ENCODE measurements at regions not wholly inside any gene's neighbourhood (a gene's known extent, or its start where the extent isn't known, plus 50 kb on each side); places are given as distances from the start of the nearest gene placed in this dataset.
"Not testable (repeated sequence)": the region's sequence is repeated elsewhere in the genome, so short reads cannot be mapped to it uniquely, and the experiment has no call there.

DNA sequence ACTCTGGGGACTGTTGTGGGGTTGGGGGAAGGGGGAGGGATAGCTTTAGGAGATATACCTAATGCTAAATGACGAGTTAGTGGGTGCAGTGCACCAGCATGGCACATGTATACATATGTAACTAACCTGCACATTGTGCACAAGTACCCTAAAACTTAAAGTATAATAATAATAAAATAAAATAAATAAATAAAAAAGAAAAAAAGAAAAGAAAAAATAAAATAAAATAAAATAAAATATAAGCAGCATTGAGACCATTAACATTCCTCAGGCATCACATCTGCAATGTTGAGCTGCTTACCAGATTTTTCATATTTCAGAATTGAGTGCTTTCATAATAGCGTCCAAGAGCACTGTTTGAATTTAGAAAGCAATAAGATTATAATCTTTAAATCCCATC, 263.2 kb upstream of the GJE1 start:
- not testable (repeated sequence) for DNase-seq

DNA sequence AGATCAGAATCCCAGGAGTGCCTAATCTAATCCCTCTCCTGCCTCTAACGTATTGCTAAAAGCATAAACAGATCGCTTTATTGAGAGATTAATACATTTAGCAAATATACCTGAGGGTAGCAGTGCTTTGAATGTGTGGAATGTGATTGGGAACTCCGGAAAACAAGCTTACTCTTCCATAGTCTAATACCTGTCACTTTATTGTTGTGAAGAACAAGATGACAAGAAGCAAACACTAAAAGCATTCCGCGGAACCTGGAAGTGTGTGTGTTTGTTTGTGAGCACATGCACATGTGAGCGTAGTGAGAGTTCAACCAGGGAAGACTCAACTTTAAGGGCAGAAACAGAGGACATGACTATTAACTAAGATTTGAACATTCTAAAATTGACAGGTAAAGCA, 265.0 kb upstream of the GJE1 start:
- DNase-seq = no peak

DNA sequence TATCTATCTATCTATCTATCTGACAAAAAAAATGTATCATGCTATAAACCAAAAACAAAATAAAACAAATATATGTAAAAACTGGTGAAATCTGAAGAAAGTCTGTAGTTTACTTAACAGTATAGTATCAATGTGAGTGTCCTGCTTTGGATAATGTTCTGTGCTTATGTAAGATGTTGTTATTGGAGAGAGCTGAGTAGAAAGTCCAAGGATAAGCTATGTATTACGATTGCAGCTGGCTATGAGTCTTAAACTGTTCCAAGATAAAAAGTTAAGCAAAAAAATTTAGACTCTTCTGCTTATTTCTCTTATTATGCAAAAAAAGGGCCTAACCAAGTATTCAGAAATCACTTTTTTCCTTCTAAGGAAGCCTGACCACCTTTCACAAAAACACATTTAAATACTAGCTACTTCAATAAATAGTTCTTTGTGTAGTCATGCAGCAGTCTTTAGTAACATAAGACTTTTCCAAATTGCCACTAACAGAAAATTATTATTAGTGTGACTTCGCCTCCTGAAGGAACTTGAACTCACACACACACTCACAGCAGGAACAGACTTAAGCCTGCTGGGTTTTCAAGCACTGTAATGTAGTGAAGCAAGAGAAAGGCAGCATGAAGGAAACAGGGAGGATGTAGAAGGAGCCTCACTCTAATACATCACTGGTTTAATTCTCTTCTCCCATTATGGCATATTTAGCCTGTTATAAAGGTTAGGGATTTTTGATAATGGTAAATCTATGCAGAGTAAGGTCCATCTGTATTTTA, 265.8 kb upstream of the GJE1 start:
- DNase-seq = no peak

DNA sequence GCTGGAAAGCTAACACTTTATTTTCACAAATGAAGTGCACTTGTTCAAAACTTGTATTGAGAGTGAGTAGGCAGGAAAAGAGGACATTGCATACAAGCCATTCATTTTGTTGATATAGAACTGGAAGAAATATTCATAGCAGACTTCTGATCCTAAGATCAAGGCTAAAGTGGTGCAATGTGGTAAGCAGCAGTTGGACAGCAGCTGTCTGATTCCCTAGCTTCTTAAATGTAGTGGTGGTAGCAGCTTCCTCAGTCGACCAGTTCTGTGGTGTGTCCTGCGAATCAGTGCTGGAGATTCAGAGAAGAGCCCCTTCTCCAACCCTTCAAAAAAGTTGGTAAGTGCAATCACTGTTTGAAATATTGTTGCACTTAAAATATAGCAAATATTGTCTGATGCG, 281.7 kb upstream of the GJE1 start:
- DNase-seq = no peak

DNA sequence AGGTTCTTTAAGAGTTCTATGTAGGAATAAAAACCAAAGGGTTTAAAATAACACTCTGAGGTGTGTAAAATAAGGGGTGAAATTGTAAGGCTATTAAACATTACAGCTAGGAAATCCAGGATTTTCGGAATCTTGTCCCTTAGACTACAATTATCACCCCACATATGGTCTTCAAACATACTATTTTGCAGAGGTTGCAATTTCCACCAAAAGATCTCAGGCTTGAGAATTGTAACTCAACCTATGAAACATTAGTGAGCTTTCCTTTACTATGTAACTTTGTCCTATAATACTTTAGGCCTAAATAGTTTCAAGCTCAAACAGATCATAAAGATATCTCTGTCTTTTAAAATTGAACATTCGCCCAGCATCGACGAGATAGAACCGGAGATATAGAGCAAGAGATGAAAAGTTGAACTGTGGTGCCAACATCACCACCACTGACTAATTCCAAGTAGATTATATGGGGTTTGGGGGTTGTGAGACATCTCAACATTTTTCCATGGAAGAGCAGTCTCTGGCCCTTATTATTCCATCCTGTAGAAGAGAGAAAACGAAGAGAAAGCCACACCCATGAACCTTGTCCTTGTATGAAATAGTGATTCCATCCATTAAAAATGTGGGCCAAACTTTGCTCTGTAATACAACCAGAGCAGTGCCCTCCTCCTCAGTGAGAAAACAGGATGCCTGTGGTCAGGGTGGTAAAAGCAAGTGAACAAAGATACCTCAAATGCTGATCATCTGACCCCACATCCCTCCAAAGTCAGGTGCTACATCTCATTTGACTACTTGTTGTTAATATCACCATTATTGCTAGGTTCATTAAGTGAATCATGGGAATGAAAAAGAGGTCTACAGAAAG, 284.5 kb upstream of the GJE1 start:
- DNase-seq = no peak

DNA sequence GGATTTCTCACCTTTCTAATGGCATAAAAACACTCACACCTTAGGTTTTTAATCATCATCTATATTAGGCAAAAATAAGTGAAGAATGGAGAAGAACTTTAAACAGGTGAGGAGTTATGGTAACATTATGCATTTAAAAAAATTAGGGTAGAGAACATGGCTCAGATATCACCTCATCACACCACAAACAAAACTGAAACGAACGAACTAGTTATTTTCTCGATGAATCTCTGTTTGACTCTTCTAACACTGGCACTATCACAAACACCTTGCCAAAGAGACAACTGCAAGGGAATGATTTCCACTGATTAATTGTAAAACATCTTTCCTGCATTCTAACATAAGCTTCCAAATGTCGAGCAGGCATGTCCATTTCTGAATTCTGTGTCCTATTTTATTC, 286.1 kb upstream of the GJE1 start:
- no peak for DNase-seq

DNA sequence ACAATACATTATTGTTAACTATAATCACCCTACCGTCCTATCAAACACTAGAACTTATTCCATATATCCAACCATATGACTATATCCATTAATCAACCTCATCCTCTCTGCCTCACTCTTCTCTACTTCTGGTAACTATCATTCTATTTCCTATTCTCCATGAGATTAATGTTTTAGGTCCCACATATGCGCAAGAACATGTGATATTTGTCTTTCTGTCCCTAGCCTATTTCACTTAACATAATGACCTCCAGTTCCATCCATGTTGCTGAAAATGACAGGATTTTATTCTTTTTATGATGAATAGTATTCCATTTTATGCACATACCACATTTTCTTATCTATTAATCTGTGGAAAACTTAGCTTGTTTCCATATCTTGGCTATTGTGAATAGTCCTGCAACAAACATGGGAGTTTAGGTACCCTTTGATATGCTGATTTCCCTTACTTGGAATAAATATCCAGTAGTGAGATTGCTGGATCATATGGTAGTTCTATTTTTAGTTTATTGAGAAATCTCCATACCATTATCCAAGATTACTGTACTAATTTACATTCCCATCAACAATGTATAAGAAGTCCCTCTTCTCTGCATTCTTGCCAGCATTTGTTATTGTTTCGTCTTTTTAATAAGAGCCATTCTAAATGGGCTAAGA, 289.4 kb upstream of the GJE1 start:
- DNase-seq = no peak

DNA sequence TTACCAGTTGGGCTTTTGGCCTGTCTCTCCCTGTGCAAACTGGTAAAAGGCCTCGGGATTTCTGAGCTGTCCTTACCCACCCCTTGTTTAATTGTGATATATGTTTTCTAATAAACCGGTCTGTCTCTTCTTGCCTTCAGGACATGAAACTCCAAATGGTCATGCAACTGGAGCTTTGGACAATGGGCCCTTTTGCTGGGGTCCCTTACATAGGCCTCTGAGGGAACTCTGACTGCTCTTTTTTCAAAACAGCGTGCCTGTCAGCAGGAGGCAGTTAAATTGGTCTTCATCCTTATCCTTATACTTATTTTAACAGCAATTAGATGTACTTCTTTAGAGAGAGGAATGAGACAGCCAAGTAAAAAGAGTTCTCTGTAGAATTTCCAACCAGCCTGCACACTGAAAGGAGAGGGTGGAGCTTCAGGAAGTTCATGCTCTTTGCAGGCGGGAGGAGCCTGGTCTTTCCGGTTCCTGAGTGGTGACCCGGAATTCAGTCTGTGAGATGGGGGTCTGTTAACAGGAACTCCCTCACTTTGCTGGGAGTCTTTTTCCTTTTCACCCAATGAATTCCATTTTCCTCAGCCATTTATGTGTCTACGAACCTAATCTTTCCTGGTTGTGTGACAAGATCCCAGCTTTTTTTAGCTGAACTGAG, 299.6 kb upstream of the GJE1 start:
- no peak for DNase-seq

DNA sequence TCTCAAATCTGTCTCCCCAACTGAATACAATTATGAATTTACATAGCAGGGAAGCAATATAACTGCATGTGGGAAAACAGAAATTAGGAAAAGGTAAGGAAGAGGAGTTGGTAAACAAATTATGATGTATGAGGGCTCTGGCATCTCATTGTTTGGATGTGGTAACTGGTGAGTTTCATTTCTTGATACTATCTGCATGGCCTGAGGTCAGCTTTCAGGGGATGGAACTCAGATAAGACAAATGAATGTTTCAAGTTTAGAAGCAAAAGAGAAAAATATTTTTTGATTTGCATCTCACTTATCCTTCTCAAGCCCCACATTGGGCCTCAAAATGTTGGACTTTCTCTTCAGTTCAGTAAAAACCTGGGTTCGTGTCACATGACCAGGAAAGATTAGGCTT, 302.2 kb upstream of the GJE1 start:
- DNase-seq = no peak

DNA sequence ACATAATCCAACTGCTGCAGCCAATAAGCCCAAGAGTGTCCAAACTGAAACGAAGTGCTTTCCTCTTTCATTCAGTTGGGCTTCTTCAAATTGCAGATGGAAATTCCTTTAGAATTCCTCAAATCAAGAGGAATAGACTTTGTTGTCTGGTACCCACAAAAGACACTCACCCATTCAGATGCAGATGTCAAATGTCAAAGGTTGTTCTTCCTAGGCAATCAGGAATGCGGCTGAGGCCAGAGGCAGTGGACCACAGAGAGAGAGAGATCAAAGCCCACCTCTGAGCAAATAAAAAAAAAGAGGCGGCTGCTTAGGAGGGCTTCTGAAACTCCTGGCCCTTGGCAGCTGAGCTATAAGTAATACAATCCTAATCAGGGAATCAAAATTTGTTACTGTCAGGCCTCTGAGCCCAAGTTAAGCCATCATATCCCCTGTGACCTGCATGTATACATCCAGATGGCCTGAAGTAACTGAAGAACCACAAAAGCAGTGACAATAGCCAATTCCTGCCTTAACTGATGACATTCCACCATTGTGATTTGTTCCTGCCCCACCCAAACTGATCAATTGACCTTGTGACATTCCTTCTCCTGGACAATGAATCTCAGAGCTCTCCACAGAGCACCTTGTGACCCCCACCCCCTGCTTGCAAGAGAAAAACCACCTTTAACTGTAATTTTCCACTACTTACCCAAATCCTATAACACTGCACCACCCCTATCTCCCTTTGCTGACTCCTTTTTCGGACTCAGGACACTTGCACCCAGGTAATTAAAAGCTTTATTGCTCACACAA, 303.0 kb upstream of the GJE1 start:
- DNase-seq = no peak

DNA sequence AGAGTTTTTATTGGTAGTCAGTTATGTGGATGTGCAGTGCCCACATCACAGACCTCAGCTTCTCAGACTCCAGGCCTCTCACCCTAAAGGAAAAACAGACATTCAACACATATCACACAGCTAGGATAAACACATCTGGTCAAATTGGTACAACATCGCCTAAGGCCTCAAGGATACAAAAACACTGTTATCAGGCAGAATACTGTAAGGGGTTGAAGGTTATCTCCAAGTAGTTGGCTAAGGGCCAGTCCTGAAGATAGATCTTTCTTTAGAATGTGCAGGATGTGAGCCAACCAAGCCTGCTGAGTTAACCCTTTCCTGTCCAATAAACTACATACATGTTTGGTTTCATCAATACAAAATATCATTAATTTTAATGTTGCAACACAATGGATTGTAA, 308.4 kb upstream of the GJE1 start:
- DNase-seq = no peak

DNA sequence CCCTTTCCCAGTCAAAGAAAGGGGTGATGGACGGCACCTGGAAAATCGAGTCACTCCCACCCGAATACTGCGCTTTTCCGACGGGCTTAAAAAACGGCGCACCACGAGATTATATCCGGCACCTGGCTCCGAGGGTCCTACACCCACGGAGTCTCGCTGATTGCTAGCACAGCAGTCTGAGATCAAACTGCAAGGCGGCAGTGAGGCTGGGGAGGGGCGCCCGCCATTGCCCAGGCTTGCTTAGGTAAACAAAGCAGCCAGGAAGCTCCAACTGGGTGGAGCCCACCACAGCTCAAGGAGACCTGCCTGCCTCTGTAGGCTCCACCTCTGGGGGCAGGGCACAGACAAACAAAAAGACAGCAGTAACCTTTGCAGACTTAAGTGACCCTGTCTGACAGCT, 317.7 kb upstream of the GJE1 start:
- not testable (repeated sequence) for DNase-seq

DNA sequence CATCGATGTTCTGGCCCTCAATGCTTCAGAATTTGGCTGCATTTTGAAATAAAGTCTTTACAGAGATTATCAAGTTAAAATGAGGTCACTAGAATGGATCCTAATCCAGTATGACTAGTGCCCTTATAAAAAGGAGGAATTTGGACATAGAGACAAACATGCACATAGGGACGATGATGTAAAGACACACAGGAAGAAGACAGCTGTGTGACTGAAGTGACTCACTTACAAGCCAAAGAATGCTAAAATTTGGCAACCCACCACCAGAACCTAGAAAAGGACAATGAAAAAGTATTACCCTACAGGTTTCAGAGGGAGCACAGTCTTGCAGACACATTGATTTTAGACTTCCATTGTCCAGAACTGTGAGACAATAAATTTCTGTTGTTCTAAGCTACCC, 322.8 kb upstream of the GJE1 start:
- DNase-seq = no peak

DNA sequence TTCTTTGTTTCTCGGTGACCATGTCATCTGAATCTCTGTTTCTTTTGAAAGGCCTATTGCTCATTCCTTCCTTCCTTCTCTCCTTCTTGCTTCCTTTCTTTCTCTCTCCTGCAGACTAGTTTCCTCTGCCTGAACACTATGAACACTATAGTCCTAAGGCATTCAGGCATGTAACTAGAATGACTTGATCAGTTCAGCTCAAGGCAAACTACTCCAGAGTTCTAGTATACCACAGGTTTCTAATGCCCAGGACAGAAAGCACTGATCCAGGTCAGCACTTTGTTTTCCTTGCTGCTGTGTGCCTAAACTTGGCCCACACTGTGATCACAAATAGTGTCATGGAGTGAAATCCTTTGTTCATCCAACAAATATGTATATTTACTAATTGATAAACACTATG, 324.1 kb upstream of the GJE1 start:
- no peak for DNase-seq

DNA sequence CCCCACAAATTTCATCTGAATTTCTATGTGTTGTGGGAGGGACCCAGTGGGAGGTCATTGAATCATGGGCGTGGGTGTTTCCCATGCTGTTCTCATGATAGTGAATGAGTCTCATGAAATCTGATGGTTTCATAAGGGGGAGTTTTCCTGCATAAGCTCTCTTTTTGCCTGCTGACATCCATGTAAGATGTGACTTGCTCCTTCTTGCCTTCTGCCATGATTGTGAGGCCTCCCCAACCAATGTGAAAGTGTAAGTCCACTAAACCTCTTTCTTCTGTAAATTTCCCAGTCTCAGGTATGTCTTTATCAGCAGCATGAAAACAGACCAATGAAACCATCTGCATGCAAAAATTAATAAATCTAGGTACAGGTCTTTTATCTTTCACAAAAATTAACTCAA, 331.8 kb upstream of the GJE1 start:
- not testable (repeated sequence) for DNase-seq

DNA sequence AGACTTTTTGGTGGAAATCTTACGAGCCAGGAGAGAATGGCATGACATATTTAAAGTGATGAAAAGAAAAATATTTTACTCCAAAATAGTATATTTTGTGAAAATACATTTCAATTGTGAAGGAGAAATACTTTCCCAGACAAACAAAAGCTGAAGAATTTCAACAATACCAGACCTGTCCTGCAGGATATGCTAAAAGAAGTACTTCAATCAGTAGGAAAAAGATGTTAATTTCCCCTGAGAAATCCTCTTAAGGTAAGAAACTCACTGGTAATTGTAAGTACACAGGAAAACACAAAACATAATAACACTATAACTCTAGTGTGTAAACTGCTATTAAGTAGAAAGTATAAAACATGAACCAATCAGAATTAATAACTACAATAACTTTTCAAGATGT, 341.8 kb upstream of the GJE1 start:
- no peak for DNase-seq

DNA sequence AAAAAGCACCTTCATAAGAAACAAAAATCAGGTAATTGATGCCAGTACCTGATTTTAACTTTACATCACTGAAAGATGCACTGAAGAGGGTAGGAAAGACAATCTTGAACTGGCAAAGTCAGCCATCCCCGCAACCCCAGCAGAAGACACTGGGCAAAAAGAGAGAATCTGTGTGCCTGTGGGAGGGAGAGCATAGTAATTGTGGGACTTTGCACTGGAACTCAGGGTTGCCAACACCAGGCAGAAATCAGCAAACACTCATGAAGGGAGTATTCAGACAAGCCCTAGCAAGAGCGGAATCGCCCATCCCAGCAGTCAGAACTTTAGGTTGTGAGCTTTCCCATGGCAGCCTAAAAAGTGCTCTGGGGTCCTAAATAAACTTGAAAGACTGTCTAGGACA, 344.6 kb upstream of the GJE1 start:
- no peak for DNase-seq

DNA sequence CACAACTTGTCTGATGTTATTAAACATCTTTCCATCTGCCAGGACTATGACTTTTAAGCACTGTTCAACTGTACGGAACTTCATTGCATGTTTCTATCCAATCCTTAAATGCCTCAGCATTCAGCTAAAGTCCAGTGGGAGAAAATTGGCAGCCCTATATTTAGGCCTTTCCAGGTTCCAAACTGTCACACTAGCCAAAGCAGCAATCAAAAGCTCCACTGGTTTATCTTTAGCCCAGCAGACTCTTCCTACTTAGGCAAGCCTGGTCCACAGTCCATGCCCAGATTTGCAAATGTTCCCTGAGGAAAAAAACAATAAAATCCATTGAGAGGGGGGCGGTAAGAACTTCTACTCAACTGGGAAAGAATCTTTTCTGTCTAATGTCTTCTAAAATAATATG, 349.1 kb upstream of the GJE1 start:
- DNase-seq = no peak

DNA sequence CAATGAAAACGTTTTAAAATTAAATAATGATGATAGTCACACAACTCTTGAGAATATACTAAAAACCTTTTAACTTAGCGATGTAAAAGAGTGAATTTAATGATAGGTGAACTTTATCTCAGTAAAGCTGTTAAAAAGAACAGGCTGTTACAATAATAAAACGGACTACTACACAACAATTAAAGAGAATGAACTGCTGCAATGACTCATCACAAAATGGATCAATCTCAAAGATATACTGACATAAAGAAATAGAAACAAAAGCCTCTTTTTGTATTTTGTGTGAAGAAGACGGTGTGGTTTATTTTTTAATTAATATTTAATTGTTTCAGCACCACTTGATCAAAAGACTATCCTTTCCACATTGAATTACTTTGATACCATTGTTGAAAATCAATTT, 352.4 kb upstream of the GJE1 start:
- DNase-seq = no peak

DNA sequence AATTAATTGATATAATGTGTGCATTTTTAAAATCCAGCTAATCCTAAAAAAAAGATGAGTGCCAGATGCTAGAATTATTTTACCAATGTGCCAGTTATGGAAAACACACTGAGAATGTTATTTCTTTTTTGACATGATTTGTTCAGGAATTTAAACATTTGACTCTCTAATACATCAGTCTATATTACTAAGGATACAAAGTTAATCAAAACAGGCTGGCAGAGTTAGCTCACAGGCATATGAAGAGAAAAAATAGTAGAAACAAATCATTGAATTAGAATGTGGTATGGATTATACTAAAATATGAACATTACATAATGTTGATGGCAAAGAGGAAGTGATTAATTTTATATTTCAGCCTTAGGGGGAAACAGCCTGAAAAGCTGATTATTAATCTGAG, 368.3 kb upstream of the GJE1 start:
- no peak for DNase-seq

DNA sequence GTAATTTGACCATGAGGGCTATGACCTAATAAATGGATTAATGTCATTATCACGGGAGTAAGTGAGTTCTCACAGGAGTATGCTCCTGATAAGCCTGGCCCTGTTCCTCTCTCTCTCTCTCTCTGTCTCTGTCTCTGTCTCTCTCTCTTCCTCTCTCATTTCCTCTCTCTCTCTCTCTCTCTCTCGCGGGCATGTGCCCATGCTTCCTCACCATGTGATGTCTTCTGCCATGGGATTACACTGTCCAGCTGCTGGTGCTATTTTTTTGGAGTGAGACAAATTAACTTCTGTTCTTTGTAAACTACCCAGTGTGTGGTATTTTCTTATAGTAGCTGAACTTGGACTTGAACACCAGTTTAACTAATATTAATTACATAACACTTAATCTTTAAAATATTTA, 374.3 kb upstream of the GJE1 start:
- DNase-seq = no peak

DNA sequence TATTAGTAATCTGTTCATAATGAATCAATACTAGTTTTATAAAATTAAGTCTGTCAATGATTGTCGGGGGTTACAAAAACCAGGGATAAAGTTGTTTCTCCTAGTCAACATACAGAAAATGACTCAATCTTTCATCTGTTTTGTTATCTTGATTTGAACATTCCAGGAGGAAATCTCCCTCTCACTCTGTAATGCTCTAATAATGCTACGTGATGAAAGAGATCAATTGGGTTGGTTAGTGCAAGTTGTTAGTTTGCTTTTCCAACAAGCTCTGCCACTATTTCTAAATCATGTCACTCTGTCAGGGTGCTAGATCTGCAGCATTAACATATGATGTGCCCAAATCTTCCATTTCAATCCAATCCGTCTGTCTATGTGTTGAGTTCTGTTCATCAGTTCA, 379.5 kb upstream of the GJE1 start:
- no peak for DNase-seq

DNA sequence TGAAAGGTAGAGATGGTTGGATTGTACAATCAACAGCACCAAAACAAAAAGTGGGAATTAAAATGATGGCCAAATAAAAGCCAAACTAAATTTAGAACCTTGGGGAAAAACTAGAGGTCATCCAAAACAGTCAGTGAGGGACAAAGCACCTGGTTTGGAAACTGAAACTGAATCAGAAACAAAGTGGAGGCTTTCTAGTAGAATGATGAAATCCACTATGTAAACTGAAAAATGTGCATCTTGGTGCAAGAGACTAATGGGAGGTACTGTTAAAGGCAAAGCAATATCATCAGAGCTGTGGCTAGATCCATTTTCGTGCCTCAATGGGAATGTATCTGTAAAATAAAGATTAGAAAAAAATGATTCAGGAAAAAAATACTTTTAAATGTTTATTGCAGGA, 380.0 kb upstream of the GJE1 start:
- DNase-seq = no peak

Measured in hematopoietic multipotent progenitor cell treated with erythropoietin and hydrocortisone succinate and interleukin-3 and kit ligand, for 8 days (in vitro differentiated cells).